ENCODE measurements at regions not wholly inside any gene's neighbourhood (a gene's known extent, or its start where the extent isn't known, plus 50 kb on each side); places are given as distances from the start of the nearest gene placed in this dataset.
"Not testable (repeated sequence)": the region's sequence is repeated elsewhere in the genome, so short reads cannot be mapped to it uniquely, and the experiment has no call there.

- no peak for DNase-seq (ENCODE audit: low read depth)
Measured at GRCh38 chr4:13893987-13894386, 266.5 kb upstream of the BOD1L1 start.

GRCh38 chr4:13900780-13901179 is 273.3 kb upstream of the BOD1L1 start:
- DNase-seq (ENCODE audit: low read depth), result no peak

DNA sequence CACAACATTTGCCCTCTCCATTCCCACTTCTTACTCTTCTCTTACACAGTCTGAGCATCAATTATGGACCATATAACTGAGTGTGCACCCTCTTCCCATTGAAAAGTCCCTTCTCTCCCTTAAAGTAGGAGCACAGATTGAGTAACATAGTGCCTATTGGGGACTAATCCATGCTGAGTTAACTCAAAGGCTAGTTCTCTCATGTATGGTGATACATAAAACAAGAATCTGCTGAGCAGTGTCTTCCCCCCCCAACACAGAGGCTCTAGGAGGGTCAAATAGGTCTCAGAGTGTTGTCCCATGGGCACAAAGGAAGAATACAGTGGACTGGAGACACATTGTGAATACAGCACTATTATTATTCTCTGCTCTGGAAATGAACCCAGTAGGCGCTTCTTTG is 274.6 kb upstream of the BOD1L1 start:
- no peak for DNase-seq (ENCODE audit: low read depth)

DNA sequence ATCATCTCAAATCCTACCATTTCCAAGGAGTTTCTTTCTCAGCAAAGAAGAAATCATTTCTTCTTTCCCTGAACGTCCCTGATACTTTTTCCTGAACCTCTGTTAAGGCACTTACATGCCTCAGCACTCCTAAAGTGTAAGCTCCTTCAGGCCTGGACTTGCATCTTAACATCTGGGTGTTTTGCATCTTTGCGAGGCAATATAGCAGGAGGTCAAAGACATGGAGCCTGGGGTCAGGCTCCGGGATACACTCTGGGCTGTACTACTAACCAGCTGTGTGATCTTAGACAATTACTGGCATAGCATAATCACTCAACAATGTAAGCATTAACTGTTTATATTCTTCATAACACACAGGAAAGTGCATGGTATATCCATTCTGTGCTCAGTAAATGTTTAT is 275.5 kb upstream of the BOD1L1 start:
- no peak for DNase-seq (ENCODE audit: low read depth)

GRCh38 chr4:13903901-13904300 is 276.4 kb upstream of the BOD1L1 start:
- DNase-seq (ENCODE audit: low read depth), result no peak

DNA sequence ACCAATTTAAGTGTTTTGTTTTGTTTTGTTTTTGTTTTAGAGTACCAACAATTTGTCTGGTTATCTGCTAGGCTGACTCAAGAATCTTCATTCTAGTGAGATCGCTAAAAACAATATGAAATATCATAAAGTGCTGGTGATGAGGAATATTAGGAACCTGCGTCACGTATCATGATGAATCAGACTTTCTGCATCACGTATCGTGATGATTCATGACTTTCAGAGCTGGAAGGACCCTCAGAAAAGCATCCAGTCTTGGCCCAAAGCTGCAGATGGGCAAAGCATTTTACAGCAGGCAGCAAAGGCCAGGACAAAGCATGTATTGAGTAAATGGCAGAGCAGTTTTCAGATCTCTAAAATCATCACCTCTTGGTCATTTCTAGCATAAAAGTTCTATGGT is 278.0 kb upstream of the BOD1L1 start:
- no peak for DNase-seq (ENCODE audit: low read depth)

DNA sequence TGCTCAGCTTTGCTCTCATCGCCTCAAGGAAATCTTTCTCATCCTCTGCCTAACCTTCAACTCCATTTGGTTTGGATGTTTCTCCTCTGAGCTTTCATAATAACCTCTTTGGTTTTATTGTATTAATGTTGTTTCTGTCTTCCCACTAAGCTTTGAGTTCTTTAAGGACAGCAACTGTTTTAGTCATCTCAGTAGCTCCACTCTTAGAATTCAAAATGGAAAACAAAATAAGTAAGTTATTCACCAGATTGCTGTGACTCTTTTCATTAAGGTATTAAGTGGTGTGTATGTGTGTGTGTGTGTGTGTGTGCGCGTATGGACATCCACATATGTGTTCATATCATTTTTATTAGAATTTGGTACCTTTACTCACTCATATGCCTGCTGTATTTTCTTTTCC is 279.2 kb upstream of the BOD1L1 start:
- peak; percentile 47 for DNase-seq (ENCODE audit: low read depth)

GRCh38 chr4:13907255-13907751 is 279.8 kb upstream of the BOD1L1 start:
- DNase-seq (ENCODE audit: low read depth), result peak; percentile 100

DNA sequence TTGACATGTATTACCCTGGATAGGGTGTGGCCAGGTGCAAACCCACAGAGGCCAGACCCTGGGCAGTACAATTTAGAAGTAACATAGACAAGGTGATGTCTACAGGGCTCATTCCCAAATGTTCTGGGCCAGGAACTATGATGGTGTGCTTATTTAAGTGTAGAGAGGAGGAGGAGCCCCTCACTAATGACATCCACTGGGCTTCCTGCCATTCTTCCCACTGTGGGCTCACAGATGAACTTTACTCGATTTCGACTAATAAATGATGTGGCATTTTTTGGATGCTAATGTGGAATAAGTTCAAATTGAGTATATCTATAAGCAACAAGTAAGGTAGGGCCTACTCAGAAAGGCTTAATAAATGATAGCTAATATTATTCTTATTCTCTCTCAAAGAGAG is 280.9 kb upstream of the BOD1L1 start:
- no peak for DNase-seq (ENCODE audit: low read depth)

DNA sequence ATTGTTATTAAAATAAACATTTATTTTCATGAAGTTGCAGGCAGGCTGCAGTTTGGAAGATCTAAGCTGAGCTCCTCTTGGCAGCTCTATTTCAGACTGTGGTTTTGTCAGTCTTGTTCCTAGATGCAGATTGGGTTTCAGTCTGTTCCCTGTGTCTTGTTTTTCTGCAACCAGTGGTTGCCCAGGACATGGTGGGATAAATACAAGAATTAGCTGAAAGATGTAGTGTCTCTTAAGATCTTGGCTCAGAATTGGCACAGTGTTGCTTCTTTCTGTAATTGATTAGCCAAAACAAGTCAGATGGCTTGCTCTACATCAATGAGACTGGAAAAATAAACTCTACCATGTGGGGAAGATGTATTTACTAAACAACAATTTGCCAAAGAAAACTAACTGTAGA is 283.0 kb upstream of the BOD1L1 start:
- peak; percentile 96 for DNase-seq (ENCODE audit: low read depth)

DNA sequence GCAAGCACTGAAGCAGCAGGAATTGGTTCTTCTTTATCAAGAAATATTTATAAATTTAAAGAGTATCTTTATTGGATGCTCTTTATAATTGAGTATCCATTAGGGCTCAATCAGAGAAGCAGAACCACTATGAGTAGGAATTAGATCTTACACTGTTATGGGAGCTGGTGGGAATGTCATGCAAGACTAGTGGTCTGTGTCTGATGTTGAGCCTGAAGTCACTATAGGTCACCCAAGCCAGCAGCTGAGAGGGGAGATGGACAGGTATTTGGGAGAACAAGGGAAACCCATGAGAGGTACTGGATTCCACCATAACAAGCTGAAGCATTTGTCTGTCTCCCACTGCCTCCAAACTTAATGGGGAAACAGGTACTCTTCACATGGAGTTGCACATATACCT is 283.7 kb upstream of the BOD1L1 start:
- DNase-seq (ENCODE audit: low read depth), result peak; percentile 52

- DNase-seq (ENCODE audit: low read depth), result peak; percentile 17
Measured at GRCh38 chr4:13912436-13912925, 285.0 kb upstream of the BOD1L1 start.

GRCh38 chr4:13912966-13913365 is 285.4 kb upstream of the BOD1L1 start:
- DNase-seq (ENCODE audit: low read depth), result peak; percentile 65

- peak; percentile 99 for DNase-seq (ENCODE audit: low read depth)
Measured at GRCh38 chr4:13917015-13917414, 289.5 kb upstream of the BOD1L1 start.

GRCh38 chr4:13918110-13918509 is 290.6 kb upstream of the BOD1L1 start:
- DNase-seq (ENCODE audit: low read depth), result peak; percentile 96

DNA sequence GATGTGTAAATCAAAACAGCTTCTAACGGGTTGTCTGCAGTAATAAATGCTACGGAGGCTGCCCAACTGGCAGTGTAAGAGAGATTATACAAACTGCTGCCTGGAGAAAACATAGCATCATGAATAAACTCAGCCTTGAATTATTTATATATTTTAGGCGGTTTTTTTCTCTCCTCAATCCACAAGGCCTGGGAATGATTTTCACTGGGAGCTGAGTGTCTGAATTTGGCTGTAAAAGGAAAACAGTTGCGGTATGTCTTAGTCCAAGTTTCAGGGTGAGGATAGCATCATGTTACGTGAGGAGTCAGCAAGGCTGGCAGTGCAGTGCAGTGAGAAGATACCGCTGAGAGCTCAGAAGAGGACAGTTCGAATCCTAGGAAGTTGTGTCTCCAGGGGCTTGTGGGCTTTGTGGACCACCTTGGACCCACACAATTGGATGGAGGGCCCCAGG is 291.5 kb upstream of the BOD1L1 start:
- DNase-seq (ENCODE audit: low read depth), result no peak

- DNase-seq (ENCODE audit: low read depth), result no peak
Measured at GRCh38 chr4:13920111-13920875, 292.8 kb upstream of the BOD1L1 start.

GRCh38 chr4:13920901-13921300 is 293.4 kb upstream of the BOD1L1 start:
- DNase-seq (ENCODE audit: low read depth), result peak; percentile 100

- peak; percentile 21 for DNase-seq (ENCODE audit: low read depth)
Measured at GRCh38 chr4:13921805-13922204, 294.3 kb upstream of the BOD1L1 start.

DNA sequence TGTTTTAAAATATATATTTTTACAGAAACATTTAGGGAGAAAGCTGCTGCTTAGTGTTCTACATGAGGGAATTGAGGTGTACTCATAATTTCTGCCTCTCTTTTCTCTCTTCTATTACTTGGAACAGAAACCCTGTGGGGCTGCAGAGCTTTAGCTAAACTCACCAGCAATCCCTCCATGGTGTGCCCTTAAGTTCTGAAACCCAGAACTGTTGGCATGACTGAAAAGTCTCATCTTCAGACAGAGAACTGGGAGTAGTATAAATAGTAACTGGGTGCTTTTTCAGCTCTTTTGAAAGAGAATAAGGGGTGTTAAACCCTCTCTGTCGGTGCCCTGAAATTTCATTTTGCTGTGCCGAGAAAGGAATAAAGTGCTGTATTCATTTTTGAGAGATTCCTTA is 294.9 kb upstream of the BOD1L1 start:
- DNase-seq (ENCODE audit: low read depth), result no peak

GRCh38 chr4:13922873-13923645 is 295.5 kb upstream of the BOD1L1 start:
- no peak for DNase-seq (ENCODE audit: low read depth)

- DNase-seq (ENCODE audit: low read depth), result not testable (repeated sequence)
Measured at GRCh38 chr4:13924900-13925299, 297.4 kb upstream of the BOD1L1 start.

DNA sequence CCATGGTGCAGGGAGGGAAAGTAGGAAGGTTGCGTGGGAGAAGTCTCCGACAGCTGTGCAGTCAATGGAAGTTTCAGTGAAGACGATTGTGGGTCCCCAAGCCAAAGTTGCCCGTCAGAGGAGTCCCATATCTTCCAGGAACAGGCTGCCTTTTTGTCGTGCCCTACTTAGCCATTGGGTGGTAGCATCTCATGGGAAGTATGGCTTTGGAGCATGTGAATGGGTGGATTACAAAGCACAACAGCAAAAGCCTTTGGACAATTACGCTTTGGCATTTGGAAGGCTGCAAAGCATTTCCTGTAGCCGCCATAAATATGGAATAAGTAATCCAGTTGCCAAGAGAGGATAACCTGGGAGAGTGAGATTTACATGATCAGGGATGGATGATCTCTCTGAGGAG is 300.7 kb upstream of the BOD1L1 start:
- DNase-seq (ENCODE audit: low read depth), result no peak

All from renal cortical epithelial cell (primary cell).